ENCODE measurements at regions not wholly inside any gene's neighbourhood (a gene's known extent, or its start where the extent isn't known, plus 50 kb on each side); places are given as distances from the start of the nearest gene placed in this dataset.
"Not testable (repeated sequence)": the region's sequence is repeated elsewhere in the genome, so short reads cannot be mapped to it uniquely, and the experiment has no call there.

GRCh38 chr5:179452356-179453230, 97.8 kb upstream of the RUFY1 start:
- H3K4me3 Mint-ChIP-seq (ENCODE audit: low read depth): peak overlapping the region; percentile 9
- no peaks in the 10 kb centered on the region for H3K9me3 Mint-ChIP-seq (ENCODE audit: low read depth)
- H3K27ac Mint-ChIP-seq: no peak overlapping the region

GRCh38 chr5:179451828-179452196, 98.5 kb upstream of the RUFY1 start:
- DNase-seq (ENCODE audit: low spot score, unreplicated experiment): no peak
- Mint-ChIP-seq H3K9me3 (ENCODE audit: low read depth) (no peaks in the 10 kb centered on the region), H3K27me3 (peaks cover 9% of the 10 kb centered on the region), H3K4me1 (ENCODE audit: low read depth) (no peaks in the 10 kb centered on the region), H3K36me3 (ENCODE audit: insufficient read depth) (no peaks in the 10 kb centered on the region), H3K27ac (no peak overlapping the region), H3K4me3 (ENCODE audit: low read depth) (no peak overlapping the region)
- TF ChIP-seq, protein P1, sequence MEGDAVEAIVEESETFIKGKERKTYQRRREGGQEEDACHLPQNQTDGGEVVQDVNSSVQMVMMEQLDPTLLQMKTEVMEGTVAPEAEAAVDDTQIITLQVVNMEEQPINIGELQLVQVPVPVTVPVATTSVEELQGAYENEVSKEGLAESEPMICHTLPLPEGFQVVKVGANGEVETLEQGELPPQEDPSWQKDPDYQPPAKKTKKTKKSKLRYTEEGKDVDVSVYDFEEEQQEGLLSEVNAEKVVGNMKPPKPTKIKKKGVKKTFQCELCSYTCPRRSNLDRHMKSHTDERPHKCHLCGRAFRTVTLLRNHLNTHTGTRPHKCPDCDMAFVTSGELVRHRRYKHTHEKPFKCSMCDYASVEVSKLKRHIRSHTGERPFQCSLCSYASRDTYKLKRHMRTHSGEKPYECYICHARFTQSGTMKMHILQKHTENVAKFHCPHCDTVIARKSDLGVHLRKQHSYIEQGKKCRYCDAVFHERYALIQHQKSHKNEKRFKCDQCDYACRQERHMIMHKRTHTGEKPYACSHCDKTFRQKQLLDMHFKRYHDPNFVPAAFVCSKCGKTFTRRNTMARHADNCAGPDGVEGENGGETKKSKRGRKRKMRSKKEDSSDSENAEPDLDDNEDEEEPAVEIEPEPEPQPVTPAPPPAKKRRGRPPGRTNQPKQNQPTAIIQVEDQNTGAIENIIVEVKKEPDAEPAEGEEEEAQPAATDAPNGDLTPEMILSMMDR (IDR thresholded peaks at IDR 0.05; ENCODE audit: unreplicated experiment): no peak

More at GRCh38 chr5:179452356-179453230, 97.8 kb upstream of the RUFY1 start:
- TF ChIP-seq, protein P1 (IDR thresholded peaks at IDR 0.05; ENCODE audit: unreplicated experiment): no peak
- DNase-seq (ENCODE audit: low spot score, unreplicated experiment): no peak
- H3K36me3 Mint-ChIP-seq (ENCODE audit: insufficient read depth): no peaks in the 10 kb centered on the region
- H3K27me3 Mint-ChIP-seq: peaks cover 9% of the 10 kb centered on the region
- no peaks in the 10 kb centered on the region for H3K4me1 Mint-ChIP-seq (ENCODE audit: low read depth)

DNA sequence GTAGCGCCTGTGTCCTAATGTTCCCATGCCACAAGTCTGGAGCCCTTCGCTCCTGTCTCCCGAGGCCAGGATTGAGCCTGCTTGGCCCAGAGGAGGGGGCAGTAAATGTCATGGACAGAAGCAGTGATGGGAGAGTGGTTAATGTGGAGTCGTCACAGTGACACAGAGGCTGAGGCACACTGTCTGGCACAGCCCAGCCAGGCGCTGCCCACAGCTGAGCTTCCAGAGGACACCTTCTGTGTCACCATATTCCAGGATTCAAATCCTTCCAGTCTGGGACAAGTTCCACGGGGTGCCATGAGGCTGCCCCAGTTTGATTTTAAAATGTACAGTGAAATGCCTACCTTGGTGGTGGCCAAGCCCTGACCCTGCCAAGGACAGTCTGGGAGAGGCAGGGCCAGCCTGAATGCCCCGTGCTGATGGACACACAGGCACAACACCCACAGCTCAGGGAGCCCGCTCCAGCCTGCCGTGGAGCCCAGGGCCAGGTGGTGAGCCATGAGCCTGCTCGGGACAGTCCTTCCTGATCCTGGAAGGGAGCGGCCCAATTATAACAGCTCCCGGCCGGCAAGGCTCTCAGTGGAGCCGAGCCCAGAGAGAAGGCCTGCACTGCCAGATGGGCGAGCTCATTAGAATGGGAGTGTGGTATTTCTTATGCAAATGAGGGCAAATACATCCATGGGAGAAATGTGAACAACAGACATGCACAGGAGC, 99.1 kb upstream of the RUFY1 start:
- TF ChIP-seq, protein P1 (IDR thresholded peaks at IDR 0.05; ENCODE audit: unreplicated experiment): no peak
- DNase-seq (ENCODE audit: low spot score, unreplicated experiment): no peak
- Mint-ChIP-seq H3K27me3 (peaks cover 9% of the 10 kb centered on the region), H3K4me1 (ENCODE audit: low read depth) (no peaks in the 10 kb centered on the region), H3K36me3 (ENCODE audit: insufficient read depth) (no peaks in the 10 kb centered on the region), H3K9me3 (ENCODE audit: low read depth) (no peaks in the 10 kb centered on the region), H3K4me3 (ENCODE audit: low read depth) (no peak overlapping the region), H3K27ac (no peak overlapping the region)

DNA sequence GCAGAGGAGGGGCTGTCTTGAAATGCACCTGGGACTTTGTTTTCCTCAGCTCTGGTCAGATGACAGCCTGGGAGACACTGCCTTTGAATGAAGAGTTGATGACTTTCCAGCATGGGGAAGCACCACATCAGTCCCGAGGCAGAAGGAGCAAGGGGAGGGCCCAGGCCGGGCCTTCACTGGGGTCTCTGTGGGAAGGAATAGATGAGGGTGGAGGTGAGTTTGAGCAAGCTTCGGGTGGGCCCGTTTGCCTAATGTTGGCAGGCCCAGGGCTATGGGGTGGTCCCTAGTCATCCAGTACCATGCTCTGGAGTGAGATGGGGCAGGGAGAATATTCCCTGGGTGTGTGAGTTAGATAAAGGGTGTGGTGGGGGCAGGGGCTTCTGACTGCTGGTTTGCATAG, 100.4 kb upstream of the RUFY1 start:
- not testable (repeated sequence) for H3K27ac Mint-ChIP-seq; H3K9me3 Mint-ChIP-seq (ENCODE audit: low read depth); H3K4me1 Mint-ChIP-seq (ENCODE audit: low read depth); H3K4me3 Mint-ChIP-seq (ENCODE audit: low read depth); H3K36me3 Mint-ChIP-seq (ENCODE audit: insufficient read depth); DNase-seq (ENCODE audit: low spot score, unreplicated experiment); H3K27me3 Mint-ChIP-seq

- not testable (repeated sequence) for DNase-seq (ENCODE audit: low spot score, unreplicated experiment); H3K27me3 Mint-ChIP-seq; H3K9me3 Mint-ChIP-seq (ENCODE audit: low read depth); H3K36me3 Mint-ChIP-seq (ENCODE audit: insufficient read depth); H3K4me3 Mint-ChIP-seq (ENCODE audit: low read depth); H3K4me1 Mint-ChIP-seq (ENCODE audit: low read depth); H3K27ac Mint-ChIP-seq
Measured at GRCh38 chr5:179448282-179448681, 102.1 kb upstream of the RUFY1 start.

DNA sequence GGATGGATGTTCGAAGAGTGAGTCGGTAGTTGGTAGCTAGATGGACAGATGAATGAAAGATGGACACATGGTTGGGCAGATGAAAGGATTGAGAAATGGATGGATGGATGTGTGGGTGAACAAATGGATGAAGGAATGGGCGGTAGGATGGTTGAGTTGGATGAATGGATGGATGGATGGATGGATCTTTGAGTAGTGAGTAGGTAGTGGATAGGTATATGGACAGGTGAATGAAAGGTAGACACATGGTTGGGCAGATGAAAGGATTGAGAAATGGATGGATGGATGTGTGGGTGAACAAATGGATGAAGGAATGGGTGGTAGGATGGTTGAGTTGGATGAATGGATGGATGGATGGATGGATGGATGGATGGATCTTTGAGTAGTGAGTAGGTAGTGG, 97.0 kb upstream of the ADAMTS2 start:
- not testable (repeated sequence) for H3K4me3 Mint-ChIP-seq (ENCODE audit: low read depth); DNase-seq (ENCODE audit: low spot score, unreplicated experiment); H3K4me1 Mint-ChIP-seq (ENCODE audit: low read depth); H3K27me3 Mint-ChIP-seq; H3K27ac Mint-ChIP-seq; H3K36me3 Mint-ChIP-seq (ENCODE audit: insufficient read depth)
- peaks cover 15% of the 10 kb centered on the region for H3K9me3 Mint-ChIP-seq (ENCODE audit: low read depth)
